Sigmoid colon (tissue), 4 donors: ENCODE measurements at regions not wholly inside any gene's neighbourhood (a gene's known extent, or its start where the extent isn't known, plus 50 kb on each side); places are given as distances from the start of the nearest gene placed in this dataset.

ENCODE experiments used
- EP300 ChIP-seq, 4 donors: sonication (generic); formaldehyde crosslinking; IDR thresholded peaks; one replicate each; pipeline ENCODE4 v1.6.1; 2017; ENCODE audit warnings: antibody characterized with exemption in 4 of 4
- POLR2A ChIP-seq, 2 donors: fragments of 450-650 bp; IDR thresholded peaks; one replicate each; pipeline ENCODE4 v1.6.1; 2016; ENCODE audit warnings: antibody characterized with exemption in 2 of 2, mild to moderate bottlenecking in 2 of 2, moderate library complexity in 2 of 2
- POLR2AphosphoS5 ChIP-seq, 4 donors: sonication (generic); formaldehyde crosslinking; IDR thresholded peaks; one replicate each; pipeline ENCODE4 v1.6.1; 2017; ENCODE audit warnings: antibody characterized with exemption in 4 of 4
- TF ChIP-seq, protein P1 (sequence below), 4 experiments: fragments of 450-650 bp in 3 of 4; fragments of 200-600 bp in 1 of 4; IDR thresholded peaks; one replicate each; pipeline ENCODE4 v1.5.1; 2016 to 2019; ENCODE audit warnings: antibody characterized with exemption in 4 of 4, mild to moderate bottlenecking in 3 of 4, moderate library complexity in 2 of 4

DNA sequence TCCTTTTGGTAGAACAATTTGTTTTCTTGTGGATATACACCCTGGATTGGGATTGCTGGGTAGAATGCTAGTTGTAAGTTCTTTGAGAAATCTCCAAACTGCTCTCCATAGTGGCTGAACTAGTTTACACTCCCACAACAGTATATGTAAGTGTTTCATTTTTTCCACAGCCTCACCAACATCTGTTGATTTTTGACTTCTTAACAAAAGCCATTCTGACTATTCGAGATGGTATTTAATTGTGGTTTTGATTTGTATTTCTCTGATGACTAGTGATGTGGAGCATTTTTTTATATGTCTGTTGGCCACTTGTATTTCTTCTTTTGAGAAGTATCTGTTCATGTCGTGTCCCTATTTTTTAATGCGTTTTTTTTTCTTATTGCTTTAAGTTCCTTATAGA is 444.1 kb downstream of the CBLN4 start:
- no peak for TF ChIP-seq POLR2A (IDR thresholded peaks at IDR 0.05)
- TF ChIP-seq, protein P1, sequence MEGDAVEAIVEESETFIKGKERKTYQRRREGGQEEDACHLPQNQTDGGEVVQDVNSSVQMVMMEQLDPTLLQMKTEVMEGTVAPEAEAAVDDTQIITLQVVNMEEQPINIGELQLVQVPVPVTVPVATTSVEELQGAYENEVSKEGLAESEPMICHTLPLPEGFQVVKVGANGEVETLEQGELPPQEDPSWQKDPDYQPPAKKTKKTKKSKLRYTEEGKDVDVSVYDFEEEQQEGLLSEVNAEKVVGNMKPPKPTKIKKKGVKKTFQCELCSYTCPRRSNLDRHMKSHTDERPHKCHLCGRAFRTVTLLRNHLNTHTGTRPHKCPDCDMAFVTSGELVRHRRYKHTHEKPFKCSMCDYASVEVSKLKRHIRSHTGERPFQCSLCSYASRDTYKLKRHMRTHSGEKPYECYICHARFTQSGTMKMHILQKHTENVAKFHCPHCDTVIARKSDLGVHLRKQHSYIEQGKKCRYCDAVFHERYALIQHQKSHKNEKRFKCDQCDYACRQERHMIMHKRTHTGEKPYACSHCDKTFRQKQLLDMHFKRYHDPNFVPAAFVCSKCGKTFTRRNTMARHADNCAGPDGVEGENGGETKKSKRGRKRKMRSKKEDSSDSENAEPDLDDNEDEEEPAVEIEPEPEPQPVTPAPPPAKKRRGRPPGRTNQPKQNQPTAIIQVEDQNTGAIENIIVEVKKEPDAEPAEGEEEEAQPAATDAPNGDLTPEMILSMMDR (IDR thresholded peaks at IDR 0.05), result no peak
- no peak for TF ChIP-seq EP300 (IDR thresholded peaks at IDR 0.05)
- no peak for TF ChIP-seq POLR2AphosphoS5 (IDR thresholded peaks at IDR 0.05)
